Adrenal gland (tissue), 5 donors: ENCODE measurements at regions not wholly inside any gene's neighbourhood (a gene's known extent, or its start where the extent isn't known, plus 50 kb on each side); places are given as distances from the start of the nearest gene placed in this dataset.

ENCODE experiments used
- POLR2A ChIP-seq, 2 donors: fragments of 450-650 bp; IDR thresholded peaks; one replicate each; pipeline ENCODE4 v1.6.1; 2017; ENCODE audit warnings: antibody characterized with exemption in 2 of 2, mild to moderate bottlenecking in 2 of 2, moderate library complexity in 1 of 2
- TF ChIP-seq, protein P1 (sequence below), 6 experiments: fragments of 450-650 bp in 4 of 6; fragments of 200-600 bp in 2 of 6; sonication (generic) in 1 of 6; IDR thresholded peaks; 1 replicate in 5 of 6; 2 replicates in 1 of 6; pipeline versions ENCODE4 v1.5.1 to v1.8.0; 2016 to 2021; ENCODE audit warnings: antibody characterized with exemption in 6 of 6, mild to moderate bottlenecking in 2 of 6, moderate library complexity in 1 of 6
- donor health status: DM: no; HTN: no; CAD: no.

DNA sequence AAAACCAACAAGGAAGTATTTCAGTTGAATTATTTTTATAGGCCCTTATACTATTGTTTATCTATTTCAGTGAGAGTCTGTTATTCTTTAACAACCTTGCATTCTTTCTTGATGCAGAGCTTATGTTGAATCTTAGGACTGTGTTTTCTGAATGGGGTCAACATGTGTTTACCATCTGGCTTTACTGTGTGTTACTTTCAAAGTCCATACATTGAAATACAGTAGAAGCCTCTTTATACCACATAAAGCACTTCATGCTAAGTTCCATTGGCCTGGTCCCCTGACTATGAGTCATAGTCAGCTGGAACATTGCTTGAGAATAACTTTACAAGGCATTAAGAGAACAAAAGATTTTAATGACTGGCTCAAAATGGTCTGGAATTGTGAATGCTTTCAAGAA lies 152.6 kb downstream of the GASK1B start:
- TF ChIP-seq, protein P1, sequence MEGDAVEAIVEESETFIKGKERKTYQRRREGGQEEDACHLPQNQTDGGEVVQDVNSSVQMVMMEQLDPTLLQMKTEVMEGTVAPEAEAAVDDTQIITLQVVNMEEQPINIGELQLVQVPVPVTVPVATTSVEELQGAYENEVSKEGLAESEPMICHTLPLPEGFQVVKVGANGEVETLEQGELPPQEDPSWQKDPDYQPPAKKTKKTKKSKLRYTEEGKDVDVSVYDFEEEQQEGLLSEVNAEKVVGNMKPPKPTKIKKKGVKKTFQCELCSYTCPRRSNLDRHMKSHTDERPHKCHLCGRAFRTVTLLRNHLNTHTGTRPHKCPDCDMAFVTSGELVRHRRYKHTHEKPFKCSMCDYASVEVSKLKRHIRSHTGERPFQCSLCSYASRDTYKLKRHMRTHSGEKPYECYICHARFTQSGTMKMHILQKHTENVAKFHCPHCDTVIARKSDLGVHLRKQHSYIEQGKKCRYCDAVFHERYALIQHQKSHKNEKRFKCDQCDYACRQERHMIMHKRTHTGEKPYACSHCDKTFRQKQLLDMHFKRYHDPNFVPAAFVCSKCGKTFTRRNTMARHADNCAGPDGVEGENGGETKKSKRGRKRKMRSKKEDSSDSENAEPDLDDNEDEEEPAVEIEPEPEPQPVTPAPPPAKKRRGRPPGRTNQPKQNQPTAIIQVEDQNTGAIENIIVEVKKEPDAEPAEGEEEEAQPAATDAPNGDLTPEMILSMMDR (IDR thresholded peaks at IDR 0.05), result no peak
- no peak for TF ChIP-seq POLR2A (IDR thresholded peaks at IDR 0.05)
